OCI-LY3 (cell line): ENCODE measurements at regions not wholly inside any gene's neighbourhood (a gene's known extent, or its start where the extent isn't known, plus 50 kb on each side); places are given as distances from the start of the nearest gene placed in this dataset.
A peak's percentile ranks its signal among the peaks of the same experiment; 100 is the strongest.

ENCODE experiments used
- H2AFZ ChIP-seq: fragments of 200-600, 300-600 bp; shearing (Covaris generic); 2 replicates; pipeline ENCODE4 v1.6.0; 2014; ENCODE audit warnings: antibody characterized with exemption, low read depth, low read length
- H3K27ac ChIP-seq: fragments of 200-600, 300-600 bp; sonication (generic); 2 replicates; pipeline ENCODE4 v1.5.1; 2014; ENCODE audit warnings: mild to moderate bottlenecking, low read length, moderate library complexity, mixed read lengths
- H3K27me3 ChIP-seq: fragments of 200-600, 300-600 bp; sonication (generic); 2 replicates; pipeline ENCODE4 v1.6.1; 2014; ENCODE audit warnings: low read depth, low read length, mixed read lengths
- H3K36me3 ChIP-seq: fragments of 200-600, 300-600 bp; sonication (generic); replicated peaks from 2 replicates; pipeline ENCODE3; 2014; ENCODE audit warnings: low read depth, low read length, mixed read lengths
- H3K4me1 ChIP-seq: fragments of 300-600, 200-600 bp; sonication (generic); 2 replicates; pipeline ENCODE4 v1.6.1; 2014; ENCODE audit warnings: low read length, mixed read lengths
- H3K4me2 ChIP-seq: fragments of 200-600, 300-600 bp; sonication (generic); 2 replicates; pipeline ENCODE4 v1.6.1; 2014; ENCODE audit warnings: low read length, mixed read lengths
- H3K4me3 ChIP-seq: fragments of 300-600, 200-600 bp; sonication (generic); 2 replicates; pipeline ENCODE4 v1.5.1; 2014; ENCODE audit warnings: antibody characterized with exemption, mild to moderate bottlenecking, low read length, moderate library complexity
- H3K79me2 ChIP-seq: fragments of 300-600, 200-600 bp; shearing (Covaris generic); 2 replicates; pipeline ENCODE4 v1.6.1; 2014; ENCODE audit warnings: mild to moderate bottlenecking, low read length, mixed read lengths
- H3K9ac ChIP-seq: fragments of 300-600, 200-600 bp; shearing (Covaris generic); 2 replicates; pipeline ENCODE4 v1.6.0; 2014; ENCODE audit warnings: mild to moderate bottlenecking, low read length, moderate library complexity
- H3K9me3 ChIP-seq: fragments of 200-600, 300-600 bp; shearing (Covaris generic); 2 replicates; pipeline ENCODE4 v1.6.1; 2014; ENCODE audit warnings: low read length, mixed read lengths; ENCODE audit not compliant: insufficient read depth
- H4K20me1 ChIP-seq: fragments of 200-600, 300-600 bp; sonication (generic); 2 replicates; pipeline ENCODE4 v1.6.1; 2016; ENCODE audit warnings: low read length, mixed read lengths; ENCODE audit not compliant: insufficient read depth
- EZH2phosphoT487 ChIP-seq: fragments of 200-600 bp; shearing (Covaris generic); IDR thresholded peaks from 2 replicates; pipeline ENCODE4 v1.6.1; 2018; ENCODE audit warnings: antibody characterized with exemption, mixed run types, low read depth
- TF ChIP-seq, protein P1 (sequence below): fragments of 200-600, 300-600 bp; sonication (generic); IDR thresholded peaks from 2 replicates; pipeline ENCODE4 v1.5.1; 2014; ENCODE audit warnings: antibody characterized with exemption, low read length, low read depth

DNA sequence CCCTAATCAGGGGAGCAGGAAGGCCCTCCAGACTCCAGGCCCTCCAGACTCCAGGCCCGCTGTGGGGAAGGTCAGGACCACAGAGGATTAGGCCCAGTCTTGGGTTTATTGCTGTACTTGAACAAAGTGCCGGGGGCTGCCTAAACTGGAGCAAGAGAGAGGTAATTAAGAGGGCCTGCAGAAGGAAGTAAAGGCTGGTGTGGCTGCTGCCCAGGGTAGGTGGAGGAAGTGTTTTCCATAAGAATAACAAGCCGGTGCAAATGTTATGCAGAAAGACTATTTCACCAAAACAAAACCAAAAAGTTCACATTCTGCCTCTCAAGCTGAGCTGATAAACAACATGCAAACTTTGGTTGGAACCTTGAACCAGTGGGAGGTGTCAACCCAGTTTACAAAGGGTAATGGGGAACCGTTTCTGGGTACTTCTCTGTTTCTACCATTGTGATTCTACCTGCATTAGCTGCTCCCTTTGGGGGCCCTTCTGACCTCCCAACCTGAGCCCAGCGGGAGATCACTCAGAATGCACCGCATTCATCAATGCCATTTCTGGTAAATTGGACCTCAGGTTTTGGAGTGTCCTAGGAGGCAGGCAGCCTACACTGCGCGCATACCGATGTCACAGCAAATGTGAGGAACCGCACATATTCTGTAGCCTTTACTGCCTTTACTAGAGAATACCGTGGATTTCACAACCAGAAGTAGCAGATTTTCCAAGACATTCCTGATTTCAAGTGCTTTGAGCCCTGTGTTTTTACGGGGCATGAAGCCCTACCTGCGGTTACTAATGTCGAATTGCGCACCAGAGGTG, 59.7 kb upstream of the BCOR start:
- Histone ChIP-seq H4K20me1 (no peaks in the 10 kb centered on the region), H3K79me2 (no peaks in the 10 kb centered on the region), H3K27ac (no peak overlapping the region), H2AFZ (no peak overlapping the region), H3K9ac (peak overlapping the region; percentile 34; the same call in 1 of the 2 replicates), H3K4me1 (peaks cover 12% of the 10 kb centered on the region), H3K36me3 (no peaks in the 10 kb centered on the region), H3K4me2 (peak overlapping the region; percentile 94), H3K9me3 (no peaks in the 10 kb centered on the region), H3K27me3 (no peaks in the 10 kb centered on the region), H3K4me3 (peak overlapping the region; percentile 86)
- TF ChIP-seq, protein P1, sequence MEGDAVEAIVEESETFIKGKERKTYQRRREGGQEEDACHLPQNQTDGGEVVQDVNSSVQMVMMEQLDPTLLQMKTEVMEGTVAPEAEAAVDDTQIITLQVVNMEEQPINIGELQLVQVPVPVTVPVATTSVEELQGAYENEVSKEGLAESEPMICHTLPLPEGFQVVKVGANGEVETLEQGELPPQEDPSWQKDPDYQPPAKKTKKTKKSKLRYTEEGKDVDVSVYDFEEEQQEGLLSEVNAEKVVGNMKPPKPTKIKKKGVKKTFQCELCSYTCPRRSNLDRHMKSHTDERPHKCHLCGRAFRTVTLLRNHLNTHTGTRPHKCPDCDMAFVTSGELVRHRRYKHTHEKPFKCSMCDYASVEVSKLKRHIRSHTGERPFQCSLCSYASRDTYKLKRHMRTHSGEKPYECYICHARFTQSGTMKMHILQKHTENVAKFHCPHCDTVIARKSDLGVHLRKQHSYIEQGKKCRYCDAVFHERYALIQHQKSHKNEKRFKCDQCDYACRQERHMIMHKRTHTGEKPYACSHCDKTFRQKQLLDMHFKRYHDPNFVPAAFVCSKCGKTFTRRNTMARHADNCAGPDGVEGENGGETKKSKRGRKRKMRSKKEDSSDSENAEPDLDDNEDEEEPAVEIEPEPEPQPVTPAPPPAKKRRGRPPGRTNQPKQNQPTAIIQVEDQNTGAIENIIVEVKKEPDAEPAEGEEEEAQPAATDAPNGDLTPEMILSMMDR = no peak
- no peak for TF ChIP-seq EZH2phosphoT487

DNA sequence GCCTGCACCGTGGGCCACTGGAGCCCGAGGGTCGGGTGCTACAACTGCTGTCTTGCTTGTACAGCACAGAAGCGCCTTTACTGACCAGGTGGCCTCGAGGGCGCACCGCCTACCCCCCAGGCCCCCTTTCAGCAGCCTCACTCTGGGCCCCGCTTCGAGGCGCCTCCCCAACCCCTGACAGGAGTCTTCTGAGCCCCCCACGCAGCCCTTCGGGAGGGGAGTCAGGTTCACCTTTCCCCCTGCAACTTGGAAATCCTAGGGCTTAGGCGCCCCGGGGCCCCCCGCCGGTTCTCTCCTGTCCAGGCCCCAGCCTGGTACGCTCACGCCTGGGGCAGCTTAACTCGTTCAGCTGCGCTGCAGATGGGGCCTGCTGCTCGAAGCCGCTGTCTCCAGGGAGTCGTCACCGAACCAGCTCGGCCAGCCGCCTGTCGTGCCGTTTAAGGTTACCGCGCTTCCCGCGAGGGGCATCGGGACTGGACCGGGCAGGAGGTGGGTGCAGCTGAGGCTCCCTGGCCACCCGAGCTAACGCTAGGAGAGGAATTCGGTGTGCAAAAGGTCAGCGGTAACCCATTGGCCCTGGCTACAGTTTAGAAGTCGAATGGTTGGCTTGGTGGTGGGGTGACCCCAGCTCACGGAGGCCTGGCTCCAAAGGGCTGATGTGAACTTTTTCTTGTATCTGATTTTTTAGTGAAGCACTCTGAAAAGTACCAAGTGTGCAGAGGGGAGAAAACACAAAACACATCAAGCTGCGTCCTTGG, 58.9 kb upstream of the BCOR start:
- H3K4me1 ChIP-seq = peaks cover 15% of the 10 kb centered on the region
- no peaks in the 10 kb centered on the region for H3K27me3 ChIP-seq
- H4K20me1 ChIP-seq = no peaks in the 10 kb centered on the region
- H2AFZ ChIP-seq = no peak overlapping the region
- no peaks in the 10 kb centered on the region for H3K9me3 ChIP-seq
- no peaks in the 10 kb centered on the region for H3K36me3 ChIP-seq
- H3K4me2 ChIP-seq = no peak overlapping the region
- no peaks in the 10 kb centered on the region for H3K79me2 ChIP-seq
- H3K4me3 ChIP-seq = no peak overlapping the region
- no peak overlapping the region for H3K9ac ChIP-seq
- no peak overlapping the region for H3K27ac ChIP-seq
- TF ChIP-seq, protein P1 = no peak
- TF ChIP-seq EZH2phosphoT487 = no peak

DNA sequence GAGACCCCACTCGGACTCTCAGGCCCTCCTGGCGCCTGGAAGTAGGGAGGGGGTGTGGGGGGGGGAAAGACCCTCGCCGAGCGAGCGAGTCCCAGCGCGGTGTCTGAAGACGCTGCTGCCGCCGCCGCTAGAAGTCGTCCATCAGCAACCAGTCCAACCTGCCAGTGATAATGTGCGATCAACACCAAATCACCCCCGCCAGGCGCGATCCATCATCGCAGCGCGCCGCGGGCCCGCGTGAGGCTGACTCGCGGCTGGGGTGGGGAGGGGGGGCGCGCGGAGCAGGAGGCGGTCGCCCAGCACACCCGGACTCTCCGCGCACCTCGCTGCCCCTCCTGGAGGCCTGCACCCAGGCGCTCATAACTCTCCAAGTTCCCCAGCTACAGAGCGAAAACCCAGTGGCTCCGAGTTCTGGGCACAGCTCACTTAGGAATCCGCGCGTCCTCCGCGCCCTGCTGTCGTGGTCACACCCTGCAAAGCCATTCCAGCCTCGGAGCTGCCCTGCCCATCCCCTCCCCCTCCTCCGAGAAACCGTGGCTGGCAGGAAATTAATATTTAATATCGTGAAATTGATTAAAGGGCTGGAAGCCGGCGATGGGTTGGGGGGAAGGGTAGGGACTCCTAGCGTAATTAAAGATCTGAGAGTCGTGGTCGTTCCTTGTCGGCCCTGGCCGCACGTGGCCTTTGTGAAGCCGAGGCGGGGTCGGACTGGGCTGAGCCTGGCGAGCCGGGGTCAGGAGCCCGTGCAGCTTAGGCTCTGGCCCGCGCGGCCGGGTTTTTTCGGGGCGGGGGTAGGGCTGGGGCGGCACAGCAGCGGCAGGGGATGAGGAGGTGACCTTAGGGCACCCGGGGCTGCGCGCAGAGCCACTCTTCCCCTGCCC, 58.1 kb upstream of the BCOR start:
- Histone ChIP-seq H2AFZ (no peak overlapping the region), H3K27ac (no peak overlapping the region), H4K20me1 (no peaks in the 10 kb centered on the region), H3K9ac (peak overlapping the region; percentile 72; the same call in 1 of the 2 replicates), H3K36me3 (no peaks in the 10 kb centered on the region), H3K4me2 (peak overlapping the region; percentile 98), H3K9me3 (no peaks in the 10 kb centered on the region), H3K27me3 (no peaks in the 10 kb centered on the region), H3K4me1 (peaks cover 18% of the 10 kb centered on the region), H3K79me2 (no peaks in the 10 kb centered on the region), H3K4me3 (peak overlapping the region; percentile 83)
- TF ChIP-seq, protein P1 = no peak
- TF ChIP-seq EZH2phosphoT487 = no peak
